Endothelial cell of umbilical vein (primary cell): ENCODE measurements at regions not wholly inside any gene's neighbourhood (a gene's known extent, or its start where the extent isn't known, plus 50 kb on each side); places are given as distances from the start of the nearest gene placed in this dataset.

Source experiments
- BruUV-seq: library from RNA; stranded (reverse); fragments of 400-500 nt; replicated peaks from 2 replicates; lab custom pipeline; 2021; lab: Mats Ljungman, UMichigan
- CTCF ChIA-PET: fragments of 300-600, 350-600 bp; sonication (Branson Sonifier 250); formaldehyde crosslinking; loops from one replicate; lab custom pipeline; 2021; ENCODE audit warnings: antibody characterized with exemption, inconsistent platforms; lab: Charles Lee
- POLR2A ChIA-PET: fragments of 300-600, 350-600 bp; sonication (Branson Sonifier 250); formaldehyde crosslinking; loops from one replicate; lab custom pipeline; 2021; ENCODE audit warnings: antibody characterized with exemption, inconsistent platforms; lab: Charles Lee
- DNase-seq: peaks from one replicate; pipeline ENCODE4 v3.0.0-alpha.2; 2011; ENCODE audit warnings: low read depth, low spot score
- FAIRE-seq: peaks from 2 replicates; lab custom pipeline; 2011; peaks lifted over from hg19 to GRCh38; lab: Jason Lieb, UNC
- H2AFZ ChIP-seq: 2 replicates; pipeline ENCODE4 v1.6.0; 2012; ENCODE audit warnings: low read depth, low read length, control low read depth, inconsistent platforms
- H3K27ac ChIP-seq: 2 replicates; pipeline ENCODE4 v1.5.1; 2011; ENCODE audit warnings: low read depth, mild to moderate bottlenecking, control low read depth, low read length, moderate library complexity; ENCODE audit not compliant: insufficient read depth
- H3K27me3 ChIP-seq, 2 experiments: 2 replicates each; pipeline versions ENCODE4 v1.6.0 to v1.6.1; 2011; ENCODE audit warnings: low read length in 2 of 2, mixed read lengths in 1 of 2; ENCODE audit not compliant: control insufficient read depth in 2 of 2, insufficient read depth in 2 of 2
- H3K36me3 ChIP-seq, 2 experiments: 2 replicates in 1 of 2; 3 replicates in 1 of 2; pipeline ENCODE4 v1.5.1; 2011; ENCODE audit warnings: low read length in 2 of 2, mild to moderate bottlenecking in 1 of 2, moderate library complexity in 1 of 2; ENCODE audit not compliant: control insufficient read depth in 2 of 2, insufficient read depth in 2 of 2; ENCODE audit errors: extremely low read depth in 1 of 2
- H3K4me1 ChIP-seq: 3 replicates; pipeline ENCODE4 v1.5.1; 2011; ENCODE audit warnings: mild to moderate bottlenecking, low read length; ENCODE audit not compliant: control insufficient read depth, insufficient read depth; ENCODE audit errors: extremely low read depth
- H3K4me2 ChIP-seq: 2 replicates; pipeline ENCODE4 v1.6.1; 2011; ENCODE audit warnings: low read length, control low read depth, mixed read lengths; ENCODE audit not compliant: insufficient read depth
- H3K4me3 ChIP-seq, 3 experiments: fragments of 200-600 bp in 1 of 3; sonication (generic), shearing (Covaris generic) in 1 of 3; replicated peaks in 1 of 3; 2 replicates each; pipeline ENCODE4 v1.5.1; 2011 to 2016; ENCODE audit warnings: control low read depth in 3 of 3, low read length in 3 of 3, mild to moderate bottlenecking in 2 of 3, inconsistent platforms in 1 of 3, low read depth in 1 of 3, moderate library complexity in 1 of 3; ENCODE audit not compliant: insufficient read depth in 1 of 3
- H3K79me2 ChIP-seq: 2 replicates; pipeline ENCODE4 v1.6.0; 2012; ENCODE audit warnings: low read length, inconsistent platforms; ENCODE audit not compliant: control insufficient read depth, insufficient read depth
- H3K9ac ChIP-seq: replicated peaks from 2 replicates; pipeline ENCODE3; 2011; ENCODE audit warnings: low read length, control low read depth; ENCODE audit not compliant: insufficient read depth; ENCODE audit errors: extremely low read depth
- H3K9me1 ChIP-seq: replicated peaks from 3 replicates; pipeline ENCODE4 v1.6.0; 2011; ENCODE audit warnings: mild to moderate bottlenecking, low read length; ENCODE audit not compliant: control insufficient read depth, insufficient read depth; ENCODE audit errors: extremely low read depth
- H3K9me3 ChIP-seq: replicated peaks from 2 replicates; pipeline ENCODE4 v1.5.1; 2012; ENCODE audit warnings: low read length, inconsistent platforms; ENCODE audit not compliant: control insufficient read depth, insufficient read depth
- H4K20me1 ChIP-seq: replicated peaks from 2 replicates; pipeline ENCODE3; 2011; ENCODE audit warnings: mild to moderate bottlenecking, low read length; ENCODE audit not compliant: control insufficient read depth, insufficient read depth; ENCODE audit errors: extremely low read depth
- CTCF ChIP-seq, 2 donors: IDR thresholded peaks; 1 replicate in 1 of 2; 2 replicates in 1 of 2; pipeline ENCODE4 v1.5.1; 2011; ENCODE audit warnings: low read length in 2 of 2, mild to moderate bottlenecking in 2 of 2, moderate library complexity in 2 of 2, control low read depth in 1 of 2, inconsistent platforms in 1 of 2, low read depth in 1 of 2; ENCODE audit not compliant: insufficient read depth in 1 of 2; ENCODE audit errors: extremely low read depth in 1 of 2
- EZH2 ChIP-seq: IDR thresholded peaks from 2 replicates; pipeline ENCODE4 v1.6.1; 2012; ENCODE audit warnings: borderline replicate concordance, low read depth, mild to moderate bottlenecking, moderate library complexity, low read length, inconsistent platforms; ENCODE audit not compliant: severe bottlenecking
- FOS ChIP-seq: IDR thresholded peaks from 2 replicates; pipeline ENCODE4 v1.6.1; 2011; ENCODE audit warnings: mild to moderate bottlenecking, low read length, moderate library complexity, borderline replicate concordance; ENCODE audit not compliant: insufficient read depth
- GATA2 ChIP-seq: IDR thresholded peaks from 2 replicates; pipeline ENCODE4 v1.7.0; 2011; ENCODE audit warnings: low read depth, mild to moderate bottlenecking, moderate library complexity, mixed read lengths, low read length; ENCODE audit not compliant: insufficient read length, insufficient read depth
- JUN ChIP-seq: IDR thresholded peaks from 2 replicates; pipeline ENCODE4 v1.6.1; 2011; ENCODE audit warnings: borderline replicate concordance, low read depth; ENCODE audit not compliant: insufficient read length, insufficient read depth
- MAX ChIP-seq: IDR thresholded peaks from 2 replicates; pipeline ENCODE4 v1.6.1; 2011; ENCODE audit not compliant: insufficient read depth, insufficient read length
- MYC ChIP-seq: IDR thresholded peaks from one replicate; pipeline ENCODE4 v1.6.1; 2011; ENCODE audit warnings: mild to moderate bottlenecking, low read depth, low read length
- POLR2A ChIP-seq: IDR thresholded peaks from 2 replicates; pipeline ENCODE4 v1.6.1; 2012; ENCODE audit warnings: low read depth, mild to moderate bottlenecking, control low read depth, low read length
- POLR2AphosphoS5 ChIP-seq: IDR thresholded peaks from 2 replicates; pipeline ENCODE4 v1.6.1; 2012; ENCODE audit warnings: low read depth, mild to moderate bottlenecking, control low read depth, low read length, moderate library complexity; ENCODE audit not compliant: insufficient read depth
- dilution Hi-C: fragments of 300-500 bp; cut with MboI; formaldehyde crosslinking; loops from one replicate; pipeline ENCODE4 v1.15.0; 2019; ENCODE audit warnings: low sequenced_read_pairs; ENCODE audit not compliant: extremely low pct_ligation_motif_present
- intact Hi-C: fragments of 100-400 bp; cut with micrococcal nuclease; formaldehyde crosslinking; loops from one replicate; pipeline ENCODE4 v1.10.0; 2022

- no peaks in the 10 kb centered on the region for H3K79me2 ChIP-seq
- BruUV-seq, result no TSS peak
- no peak overlapping the region for H3K4me3 ChIP-seq
- intact Hi-C loops (no loop called here), dilution Hi-C loops (no loop called here)
- H3K27me3 ChIP-seq, result no peaks in the 10 kb centered on the region
- H2AFZ ChIP-seq, result no peak overlapping the region
- H3K9me1 ChIP-seq, result no peaks in the 10 kb centered on the region
- H3K4me1 ChIP-seq, result no peaks in the 10 kb centered on the region
- no peak overlapping the region for H3K4me2 ChIP-seq
- DNase-seq, result no peak
- H3K36me3 ChIP-seq, result no peaks in the 10 kb centered on the region
- no peak for FAIRE-seq
- no peaks in the 10 kb centered on the region for H4K20me1 ChIP-seq
- H3K27ac ChIP-seq, result no peak overlapping the region
- no peaks in the 10 kb centered on the region for H3K9me3 ChIP-seq
- TF ChIP-seq FOS (no peak), POLR2AphosphoS5 (no peak), CTCF (IDR thresholded peaks at IDR 0.05; ENCODE audit: extremely low read depth in 1 of 2, insufficient read depth in 1 of 2, low read depth in 1 of 2, low read length in 2 of 2) (no peak), GATA2 (no peak), EZH2 (no peak), MAX (no peak), JUN (no peak), POLR2A (no peak), MYC (no peak)
- H3K9ac ChIP-seq, result no peak overlapping the region
- POLR2A ChIA-PET, result no interaction called here
- CTCF ChIA-PET, result no interaction called here
Observed at GRCh38 chr6:167053895-167054530, 54.8 kb downstream of the CEP43 start.
